NCI-H2196 treated with DMSO at 0.1 percent for 48 hours (cell line): ENCODE measurements at regions not wholly inside any gene's neighbourhood (a gene's known extent, or its start where the extent isn't known, plus 50 kb on each side); places are given as distances from the start of the nearest gene placed in this dataset.
A peak's percentile ranks its signal among the peaks of the same experiment; 100 is the strongest.

Experiments used
- DNase-seq: peaks from one replicate; lab custom pipeline; 2025; ENCODE audit not compliant: unreplicated experiment; lab: John Stamatoyannopoulos, UW

- no peak for DNase-seq
Observed at GRCh38 chr1:90155721-90156487, 161.0 kb downstream of the ZNF326 start.

GRCh38 chr1:90154711-90155110, 159.8 kb downstream of the ZNF326 start:
- DNase-seq, result no peak

GRCh38 chr1:90149101-90149500, 154.2 kb downstream of the ZNF326 start:
- DNase-seq, result no peak

GRCh38 chr1:90147093-90147492, 152.2 kb downstream of the ZNF326 start:
- no peak for DNase-seq

- no peak for DNase-seq
Observed at GRCh38 chr1:90144820-90145219, 149.9 kb downstream of the ZNF326 start.

GRCh38 chr1:90143591-90143990, 148.7 kb downstream of the ZNF326 start:
- no peak for DNase-seq

GRCh38 chr1:90142697-90143096, 147.8 kb downstream of the ZNF326 start:
- DNase-seq, result no peak

- DNase-seq, result no peak
Observed at GRCh38 chr1:90139837-90140236, 144.9 kb downstream of the ZNF326 start.

- no peak for DNase-seq
Observed at GRCh38 chr1:90135286-90135685, 140.4 kb downstream of the ZNF326 start.

GRCh38 chr1:90134175-90134955, 139.5 kb downstream of the ZNF326 start:
- DNase-seq, result no peak

GRCh38 chr1:90133133-90133532, 138.2 kb downstream of the ZNF326 start:
- no peak for DNase-seq

- no peak for DNase-seq
Observed at GRCh38 chr1:90132306-90132705, 137.4 kb downstream of the ZNF326 start.

- no peak for DNase-seq
Observed at GRCh38 chr1:90127288-90127953, 132.5 kb downstream of the ZNF326 start.

- no peak for DNase-seq
Observed at GRCh38 chr1:90126834-90127233, 131.9 kb downstream of the ZNF326 start.

- no peak for DNase-seq
Observed at GRCh38 chr1:90122654-90123340, 127.9 kb downstream of the ZNF326 start.

- peak; percentile 32 for DNase-seq
Observed at GRCh38 chr1:90114521-90115141, 119.7 kb downstream of the ZNF326 start.

- DNase-seq, result no peak
Observed at GRCh38 chr1:90107990-90108389, 113.1 kb downstream of the ZNF326 start.

- DNase-seq, result no peak
Observed at GRCh38 chr1:90106311-90106710, 111.4 kb downstream of the ZNF326 start.

GRCh38 chr1:90104941-90105538, 110.1 kb downstream of the ZNF326 start:
- no peak for DNase-seq

- no peak for DNase-seq
Observed at GRCh38 chr1:90100566-90100965, 105.7 kb downstream of the ZNF326 start.
